Hepatocyte (in vitro differentiated cells): ENCODE measurements at regions not wholly inside any gene's neighbourhood (a gene's known extent, or its start where the extent isn't known, plus 50 kb on each side); places are given as distances from the start of the nearest gene placed in this dataset.

Experiments
- EZH2 ChIP-seq: fragments of 200-600 bp; sonication (generic); IDR thresholded peaks from 2 replicates; pipeline ENCODE4 v1.6.1; 2016; ENCODE audit warnings: antibody characterized with exemption, mild to moderate bottlenecking, borderline replicate concordance
- EZH2phosphoT487 ChIP-seq: fragments of 200-600 bp; sonication (generic); IDR thresholded peaks from one replicate; pipeline ENCODE4 v1.6.1; 2018; ENCODE audit warnings: antibody characterized with exemption, mild to moderate bottlenecking, low read depth, moderate library complexity; ENCODE audit not compliant: unreplicated experiment, severe bottlenecking
- TF ChIP-seq, protein P1 (sequence below): fragments of 200-600 bp; sonication (generic); IDR thresholded peaks from 2 replicates; pipeline ENCODE4 v1.5.1; 2016; ENCODE audit warnings: antibody characterized with exemption, mild to moderate bottlenecking; ENCODE audit not compliant: poor library complexity

DNA sequence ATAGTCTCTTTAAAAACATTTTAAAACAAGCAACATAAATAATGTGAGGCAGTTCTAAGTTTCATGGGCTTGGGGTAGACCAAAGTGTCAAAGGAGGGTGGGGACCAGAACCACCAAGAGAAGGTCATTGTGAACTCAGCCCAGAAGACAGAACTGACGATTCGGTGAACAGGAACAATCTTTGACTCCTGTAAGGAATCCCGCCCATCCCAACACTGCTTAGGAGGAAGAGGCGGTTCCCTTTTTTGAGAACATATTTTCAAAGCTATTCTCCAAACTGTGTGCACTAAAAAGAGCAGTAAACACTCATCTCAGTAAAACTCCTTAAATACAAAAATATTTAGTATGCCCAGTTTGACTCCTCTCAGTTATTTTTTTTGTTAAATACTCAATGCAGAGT lies 176.5 kb upstream of the TLE4 start:
- TF ChIP-seq, protein P1, sequence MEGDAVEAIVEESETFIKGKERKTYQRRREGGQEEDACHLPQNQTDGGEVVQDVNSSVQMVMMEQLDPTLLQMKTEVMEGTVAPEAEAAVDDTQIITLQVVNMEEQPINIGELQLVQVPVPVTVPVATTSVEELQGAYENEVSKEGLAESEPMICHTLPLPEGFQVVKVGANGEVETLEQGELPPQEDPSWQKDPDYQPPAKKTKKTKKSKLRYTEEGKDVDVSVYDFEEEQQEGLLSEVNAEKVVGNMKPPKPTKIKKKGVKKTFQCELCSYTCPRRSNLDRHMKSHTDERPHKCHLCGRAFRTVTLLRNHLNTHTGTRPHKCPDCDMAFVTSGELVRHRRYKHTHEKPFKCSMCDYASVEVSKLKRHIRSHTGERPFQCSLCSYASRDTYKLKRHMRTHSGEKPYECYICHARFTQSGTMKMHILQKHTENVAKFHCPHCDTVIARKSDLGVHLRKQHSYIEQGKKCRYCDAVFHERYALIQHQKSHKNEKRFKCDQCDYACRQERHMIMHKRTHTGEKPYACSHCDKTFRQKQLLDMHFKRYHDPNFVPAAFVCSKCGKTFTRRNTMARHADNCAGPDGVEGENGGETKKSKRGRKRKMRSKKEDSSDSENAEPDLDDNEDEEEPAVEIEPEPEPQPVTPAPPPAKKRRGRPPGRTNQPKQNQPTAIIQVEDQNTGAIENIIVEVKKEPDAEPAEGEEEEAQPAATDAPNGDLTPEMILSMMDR: no peak
- TF ChIP-seq EZH2phosphoT487: no peak
- TF ChIP-seq EZH2: no peak
